ENCODE measurements at regions not wholly inside any gene's neighbourhood (a gene's known extent, or its start where the extent isn't known, plus 50 kb on each side); places are given as distances from the start of the nearest gene placed in this dataset.
"Not testable (repeated sequence)": the region's sequence is repeated elsewhere in the genome, so short reads cannot be mapped to it uniquely, and the experiment has no call there.

DNA sequence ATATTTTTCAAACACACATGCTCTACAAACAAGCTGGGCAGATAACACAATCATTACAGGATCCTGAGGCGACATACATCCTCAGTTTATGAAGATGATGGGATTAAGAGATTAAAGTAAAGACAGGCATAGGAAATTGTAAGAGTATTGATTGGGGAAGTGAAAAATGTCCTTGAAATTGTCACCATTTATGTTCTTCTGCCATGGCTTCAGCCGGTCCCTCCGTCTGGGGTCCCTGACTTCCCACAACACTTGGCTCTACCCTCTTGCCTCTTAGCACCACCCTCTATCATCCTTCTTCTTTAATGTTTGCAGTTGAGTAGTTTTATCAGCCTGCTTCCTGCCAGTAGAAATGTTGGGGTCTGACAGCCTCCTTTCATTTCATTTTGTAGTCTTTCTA is 244.4 kb downstream of the DAD1 start:
- DNase-seq (no peak), ATAC-seq (ENCODE audit: low read depth) (no peak)
- H3K23ac ChIP-seq (ENCODE audit: low read depth, low read length): no peak overlapping the region
- no peak overlapping the region for H2AFZ ChIP-seq (replicated peaks; ENCODE audit: low read length, poor library complexity)
- H3K79me1 ChIP-seq (ENCODE audit: low read depth in 1 of 2, low read length in 2 of 2): no peaks in the 10 kb centered on the region
- H4K91ac ChIP-seq (ENCODE audit: insufficient read depth, low read depth, low read length): no peak overlapping the region
- no peak overlapping the region for H3K56ac ChIP-seq (ENCODE audit: extremely low read depth, insufficient read depth, low read length)
- no peak overlapping the region for H3K14ac ChIP-seq (replicated peaks; ENCODE audit: low read depth, low read length)
- H4K5ac ChIP-seq (ENCODE audit: low read depth, low read length): no peak overlapping the region
- no peak overlapping the region for H3K18ac ChIP-seq (ENCODE audit: low read depth, low read length)
- in situ Hi-C loops (cut with MboI; ENCODE audit: low sequenced_read_pairs) (no loop called here), dilution Hi-C loops (cut with HindIII; ENCODE audit: low sequenced_read_pairs, unreplicated experiment) (no loop called here), intact Hi-C loops (cut with micrococcal nuclease) (no loop called here)
- no peak overlapping the region for H4K8ac ChIP-seq (ENCODE audit: low read depth in 2 of 2, low read length in 2 of 2)
- no peak overlapping the region for H2BK20ac ChIP-seq (ENCODE audit: low read depth, low read length)
- POLR2A ChIA-PET (ENCODE audit: unreplicated experiment): no interaction called here
- H2BK120ac ChIP-seq (ENCODE audit: low read depth, low read length): no peak overlapping the region
- H2AK5ac ChIP-seq (ENCODE audit: low read depth, low read length): no peak overlapping the region
- H3K4me2 ChIP-seq (ENCODE audit: low read depth, low read length): no peak overlapping the region
- H3K27me3 ChIP-seq (ENCODE audit: control insufficient read depth, insufficient read depth, low read length): peaks cover 1% of the 10 kb centered on the region
- H3K9me3 ChIP-seq (ENCODE audit: control insufficient read depth, insufficient read depth, low read length): peaks cover 4% of the 10 kb centered on the region
- CTCF ChIA-PET: no interaction called here
- no peak overlapping the region for H2BK5ac ChIP-seq (ENCODE audit: low read depth, low read length, poor library complexity, severe bottlenecking)
- H3K4me1 ChIP-seq (ENCODE audit: control insufficient read depth, insufficient read depth, low read length): no peaks in the 10 kb centered on the region
- no peak overlapping the region for H3K4me3 ChIP-seq (ENCODE audit: insufficient read depth, low read depth, low read length)
- no peak overlapping the region for H3K4ac ChIP-seq (ENCODE audit: low read depth, low read length)
- H3K27ac ChIP-seq (ENCODE audit: insufficient read depth, low read length): no peak overlapping the region
- H2AK9ac ChIP-seq (replicated peaks; ENCODE audit: low read depth, low read length, poor library complexity): no peak overlapping the region
- BruUV-seq (replicated peaks): no TSS peak
- H3K9me1 ChIP-seq (ENCODE audit: insufficient read depth, low read length): no peaks in the 10 kb centered on the region
- no peak overlapping the region for H3K9ac ChIP-seq (ENCODE audit: low read depth, low read length)
- no peak overlapping the region for H2BK15ac ChIP-seq (ENCODE audit: low read depth, low read length)
- no peaks in the 10 kb centered on the region for H4K20me1 ChIP-seq (ENCODE audit: insufficient read depth, low read length)
- H3K36me3 ChIP-seq (ENCODE audit: control insufficient read depth, insufficient read depth, low read length): no peaks in the 10 kb centered on the region
- no peak for TF ChIP-seq CEBPB (IDR thresholded peaks at IDR 0.05; ENCODE audit: low read depth, low read length)
- no CpG with 5 or more reads among the region's 3 CpGs for WGBS, 2 experiments (ENCODE audit: extremely low coverage in 2 of 2, insufficient read length in 1 of 2)

DNA sequence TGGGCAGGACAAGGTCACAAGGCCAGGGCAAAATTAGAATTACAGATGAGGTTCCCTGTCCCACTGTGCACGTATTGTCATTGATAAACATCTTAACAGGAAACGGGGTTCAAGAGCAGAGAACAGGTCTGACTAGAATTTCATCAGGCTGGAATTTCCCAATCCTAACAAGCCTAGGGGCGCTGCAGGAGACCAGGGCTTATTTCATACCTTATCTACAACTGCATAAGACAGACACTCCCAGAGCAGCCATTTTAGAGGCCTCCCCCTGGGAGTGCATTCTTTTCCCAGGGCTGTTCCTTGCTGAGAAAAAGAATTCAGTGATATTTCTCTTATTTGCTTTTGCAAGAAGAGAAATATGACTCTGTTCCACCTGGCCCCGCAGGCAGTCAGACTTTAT is 244.8 kb downstream of the DAD1 start:
- ATAC-seq (ENCODE audit: low read depth); H2AFZ ChIP-seq (replicated peaks; ENCODE audit: low read length, poor library complexity); H3K9me3 ChIP-seq (ENCODE audit: control insufficient read depth, insufficient read depth, low read length); H3K18ac ChIP-seq (ENCODE audit: low read depth, low read length); BruUV-seq (replicated peaks); H3K4ac ChIP-seq (ENCODE audit: low read depth, low read length); H2AK9ac ChIP-seq (replicated peaks; ENCODE audit: low read depth, low read length, poor library complexity); H2BK5ac ChIP-seq (ENCODE audit: low read depth, low read length, poor library complexity, severe bottlenecking); H3K4me3 ChIP-seq (ENCODE audit: insufficient read depth, low read depth, low read length); H3K79me1 ChIP-seq (ENCODE audit: low read depth in 1 of 2, low read length in 2 of 2); DNase-seq; H3K27ac ChIP-seq (ENCODE audit: insufficient read depth, low read length); intact Hi-C loops (cut with micrococcal nuclease); H3K9ac ChIP-seq (ENCODE audit: low read depth, low read length); H4K91ac ChIP-seq (ENCODE audit: insufficient read depth, low read depth, low read length); in situ Hi-C loops (cut with MboI; ENCODE audit: low sequenced_read_pairs); H2BK120ac ChIP-seq (ENCODE audit: low read depth, low read length); H4K8ac ChIP-seq (ENCODE audit: low read depth in 2 of 2, low read length in 2 of 2); H2BK20ac ChIP-seq (ENCODE audit: low read depth, low read length); dilution Hi-C loops (cut with HindIII; ENCODE audit: low sequenced_read_pairs, unreplicated experiment); H3K56ac ChIP-seq (ENCODE audit: extremely low read depth, insufficient read depth, low read length); CTCF ChIA-PET; H2BK15ac ChIP-seq (ENCODE audit: low read depth, low read length); H3K4me1 ChIP-seq (ENCODE audit: control insufficient read depth, insufficient read depth, low read length); H3K4me2 ChIP-seq (ENCODE audit: low read depth, low read length); POLR2A ChIA-PET (ENCODE audit: unreplicated experiment); H3K36me3 ChIP-seq (ENCODE audit: control insufficient read depth, insufficient read depth, low read length); H4K20me1 ChIP-seq (ENCODE audit: insufficient read depth, low read length); H3K14ac ChIP-seq (replicated peaks; ENCODE audit: low read depth, low read length); H3K23ac ChIP-seq (ENCODE audit: low read depth, low read length); H2AK5ac ChIP-seq (ENCODE audit: low read depth, low read length); H3K9me1 ChIP-seq (ENCODE audit: insufficient read depth, low read length); H3K27me3 ChIP-seq (ENCODE audit: control insufficient read depth, insufficient read depth, low read length); H4K5ac ChIP-seq (ENCODE audit: low read depth, low read length): not testable (repeated sequence)
- WGBS, 2 experiments (ENCODE audit: extremely low coverage in 2 of 2, insufficient read length in 1 of 2): no CpG with 5 or more reads among the region's 4 CpGs

Data from IMR-90 (cell line).